Tongue (tissue), 1 donor: ENCODE measurements at regions not wholly inside any gene's neighbourhood (a gene's known extent, or its start where the extent isn't known, plus 50 kb on each side); places are given as distances from the start of the nearest gene placed in this dataset.

Experiments
- DNase-seq: peaks from one replicate; pipeline ENCODE4 v3.0.0-alpha.2; 2015

DNA sequence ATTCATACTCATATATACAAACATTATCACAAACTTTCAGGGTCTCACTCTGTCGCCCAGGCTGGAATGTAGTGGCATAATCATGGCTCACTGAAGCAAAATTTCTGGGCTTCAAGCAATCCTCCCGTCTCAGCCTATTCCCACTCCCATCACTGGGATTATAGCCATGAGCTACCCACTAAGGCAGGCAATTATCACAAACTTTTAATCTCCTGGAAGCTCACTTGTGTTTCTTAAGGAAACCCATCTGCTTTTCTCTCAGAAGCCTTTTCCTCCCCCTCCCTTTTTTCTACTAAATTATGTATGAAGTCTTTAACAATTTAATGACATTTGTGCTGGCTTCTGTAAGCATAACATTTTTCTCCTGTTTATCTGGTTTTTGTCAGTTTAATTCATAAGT lies 170.5 kb downstream of the AREG start:
- DNase-seq: no peak

DNA sequence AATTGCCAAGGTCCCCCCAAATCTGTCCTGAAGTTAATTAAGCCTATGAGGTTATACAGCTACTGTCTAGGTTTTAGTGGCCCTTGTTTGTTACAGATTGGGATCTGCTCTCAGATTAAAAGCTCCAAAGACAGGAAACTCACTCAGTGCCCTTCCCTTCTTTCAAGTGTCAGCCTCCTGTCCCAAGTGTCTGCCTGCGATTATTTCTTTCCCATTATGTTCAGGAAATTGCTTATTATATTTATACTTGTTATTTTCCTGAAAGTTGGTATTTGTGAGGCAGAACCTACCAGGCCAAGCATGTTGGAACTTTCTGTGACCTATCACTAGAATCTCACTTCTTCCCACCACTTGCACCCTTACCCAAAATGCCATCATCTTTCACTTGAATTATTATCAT lies 173.2 kb downstream of the AREG start:
- DNase-seq: no peak

DNA sequence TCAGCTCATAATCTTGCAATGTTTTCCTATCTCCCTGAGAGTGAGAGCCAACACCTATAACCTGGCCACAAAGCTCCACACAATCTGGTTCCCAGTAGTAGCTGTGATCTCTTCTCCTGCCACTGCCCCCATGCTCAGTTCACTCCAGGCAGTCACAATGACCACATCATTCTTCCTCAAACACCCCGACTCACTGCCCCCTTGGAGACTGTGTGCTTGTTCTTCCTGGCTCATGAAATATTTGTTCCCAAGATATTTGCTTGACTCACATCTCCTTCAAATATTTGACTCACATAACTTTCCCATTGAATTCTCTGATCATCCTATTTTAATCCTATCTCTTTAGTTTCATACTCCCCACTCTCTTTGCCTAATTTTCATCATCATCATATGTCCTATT lies 173.7 kb downstream of the AREG start:
- no peak for DNase-seq

DNA sequence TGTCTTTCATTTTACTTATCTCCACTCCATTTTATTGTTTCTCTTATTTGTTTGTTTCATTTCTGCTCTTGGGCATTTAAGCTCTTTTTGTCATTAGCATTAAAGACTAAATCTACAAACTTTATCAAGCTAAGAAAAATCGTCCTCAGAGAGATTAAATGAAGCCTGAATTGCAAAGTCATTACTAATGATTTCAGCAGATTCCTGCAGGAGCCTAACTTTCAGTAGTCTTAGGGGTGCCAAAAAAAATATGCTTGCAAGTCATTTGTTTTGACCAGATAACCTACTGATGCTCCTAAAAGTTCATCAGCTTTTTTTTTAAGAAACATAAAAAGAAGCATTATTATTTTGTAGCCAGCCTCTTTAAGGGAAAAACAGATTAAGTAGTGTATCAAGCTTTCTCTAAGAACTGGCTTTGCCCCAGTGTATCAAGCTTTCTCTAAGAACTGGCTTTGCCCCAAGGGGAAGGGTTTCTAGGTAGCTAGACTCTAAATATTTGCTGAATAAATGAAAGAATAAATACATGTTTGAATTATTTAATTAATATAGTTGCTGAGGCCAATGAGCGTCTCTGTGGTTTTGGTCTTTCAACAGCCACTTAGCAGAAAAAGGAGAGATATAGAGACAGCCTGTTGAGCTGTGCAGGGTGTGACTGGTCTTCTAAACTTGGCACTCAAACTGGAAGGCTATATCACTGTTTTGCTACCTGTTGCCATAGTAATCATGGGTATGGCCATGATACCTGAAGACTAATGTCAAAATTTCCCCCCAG lies 174.2 kb downstream of the BTC start:
- DNase-seq: peak; percentile 49

DNA sequence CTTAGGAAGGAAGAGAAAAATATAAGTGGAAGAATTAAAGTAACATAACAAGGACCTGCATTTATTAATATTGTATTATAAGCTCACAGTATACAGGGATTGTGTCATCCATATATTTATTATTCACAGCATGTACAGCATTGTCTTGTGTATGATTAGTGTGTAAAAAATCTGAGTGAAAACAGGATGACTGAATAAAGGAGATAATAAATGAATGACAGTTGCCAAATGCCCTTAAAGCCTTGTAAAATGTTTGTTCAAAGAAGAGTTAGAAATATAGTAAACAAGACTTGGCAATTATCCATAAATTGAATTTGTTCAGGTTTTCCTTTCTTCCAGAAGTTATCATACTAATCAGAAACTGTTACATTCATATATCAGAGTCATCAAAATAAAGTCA lies 172.7 kb downstream of the BTC start:
- DNase-seq: no peak

DNA sequence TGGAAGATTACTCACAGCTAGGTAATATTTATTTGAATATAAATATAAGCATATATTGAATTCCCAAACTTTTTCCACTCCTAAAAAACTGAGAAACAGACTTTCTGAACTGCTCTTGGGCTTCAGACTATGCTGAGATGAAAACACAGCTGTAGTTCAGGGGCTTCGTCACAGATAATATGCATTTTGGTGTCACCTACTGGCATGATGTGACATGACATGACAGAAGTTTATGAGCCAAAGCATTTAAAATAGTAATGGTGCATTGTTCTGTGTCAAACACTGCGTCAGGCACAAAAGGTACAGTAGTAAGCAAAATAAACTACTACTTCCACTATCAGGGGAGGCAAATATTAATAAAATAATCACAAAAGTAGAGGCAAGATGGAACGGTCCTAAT lies 171.3 kb downstream of the BTC start:
- DNase-seq: peak; percentile 47

DNA sequence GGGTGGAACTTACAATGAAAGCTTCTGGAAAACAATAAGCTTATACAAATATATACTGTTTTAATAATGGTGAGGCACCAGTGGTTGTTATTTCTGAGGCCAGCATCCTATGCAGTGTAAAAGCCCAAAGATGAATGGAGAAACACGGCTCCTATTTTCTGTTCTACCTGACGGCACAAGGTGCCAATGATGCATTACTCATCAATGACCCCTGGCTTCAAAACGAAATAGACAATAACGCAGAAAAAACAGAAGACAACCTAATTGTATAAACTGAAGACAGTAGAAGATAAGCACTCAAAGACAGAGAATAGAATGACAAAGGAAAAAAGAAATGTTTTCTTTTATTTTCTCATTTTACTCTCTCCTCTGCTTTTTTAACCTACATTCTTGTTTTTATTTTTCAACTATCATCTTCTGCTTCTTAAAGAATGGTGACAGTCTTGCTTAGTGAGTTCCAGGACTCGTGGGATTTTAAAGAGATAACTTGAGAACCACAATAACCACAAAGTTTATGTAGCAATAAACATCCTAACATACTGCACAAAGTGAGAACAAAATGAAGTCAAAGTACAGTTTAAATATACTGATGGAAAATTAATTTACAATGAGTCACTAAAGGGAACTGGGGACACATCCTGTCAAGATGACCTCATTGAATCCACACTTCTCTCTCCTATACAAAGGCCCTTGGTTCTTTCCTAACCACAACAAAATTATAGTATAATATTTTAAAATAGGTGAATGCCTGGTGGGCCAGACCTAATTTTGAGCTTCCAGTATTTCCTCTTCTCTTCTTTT lies 169.8 kb downstream of the BTC start:
- DNase-seq: no peak

DNA sequence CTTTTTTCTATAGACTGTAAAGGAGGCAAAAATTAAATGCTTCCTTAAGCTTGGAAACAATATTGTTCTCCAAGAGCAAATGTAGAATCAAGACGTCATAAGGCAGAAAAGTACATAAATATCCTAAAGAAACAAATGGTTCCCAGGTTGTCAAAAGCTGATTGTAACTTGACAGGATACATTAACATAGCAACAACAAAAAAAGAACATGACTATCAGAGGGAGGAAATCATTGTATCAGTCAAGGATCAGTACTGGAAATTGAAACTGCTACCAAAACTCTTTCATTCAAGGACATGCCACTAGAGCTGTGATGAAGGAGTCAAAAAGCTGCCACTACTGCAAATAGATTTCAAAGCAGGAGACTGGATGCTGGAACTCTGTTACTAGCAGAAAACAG lies 168.3 kb downstream of the BTC start:
- no peak for DNase-seq

DNA sequence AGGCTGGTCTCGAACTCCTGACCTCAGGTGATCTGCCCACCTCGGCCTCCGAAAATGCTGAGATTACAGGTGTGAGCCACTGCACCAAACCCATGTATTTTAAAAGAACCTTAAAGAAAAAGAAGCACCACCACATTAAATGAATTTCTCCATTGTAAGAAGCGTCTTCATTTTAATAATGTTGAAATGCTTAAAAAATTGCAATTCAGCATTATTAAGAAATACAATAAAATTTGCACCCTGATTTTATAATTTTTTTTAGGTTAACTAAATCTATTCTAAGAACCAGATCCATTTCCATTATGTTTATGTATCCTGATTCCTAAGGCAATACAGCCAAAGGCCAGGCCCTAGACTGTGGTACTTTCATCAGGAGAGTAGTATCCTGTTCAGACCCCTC lies 167.2 kb downstream of the BTC start:
- DNase-seq: no peak

DNA sequence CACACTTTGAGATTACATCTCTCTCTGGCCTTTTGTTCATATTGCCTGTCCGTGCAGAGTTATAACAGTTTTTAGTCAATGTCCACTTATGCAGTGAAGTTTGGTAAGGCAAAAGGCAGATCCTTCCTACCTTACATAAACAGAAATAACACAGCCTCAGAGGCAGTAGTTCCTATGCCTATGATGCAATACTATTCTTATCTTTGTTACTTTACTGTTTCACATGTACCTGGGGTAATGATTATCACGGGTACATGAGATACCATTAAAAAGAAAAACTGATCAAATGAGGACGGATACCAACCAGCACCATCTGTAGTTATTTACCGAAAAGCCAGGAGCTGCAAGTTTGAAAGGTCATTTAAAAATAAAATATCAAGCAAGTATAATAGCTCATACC lies 166.8 kb downstream of the BTC start:
- DNase-seq: no peak

DNA sequence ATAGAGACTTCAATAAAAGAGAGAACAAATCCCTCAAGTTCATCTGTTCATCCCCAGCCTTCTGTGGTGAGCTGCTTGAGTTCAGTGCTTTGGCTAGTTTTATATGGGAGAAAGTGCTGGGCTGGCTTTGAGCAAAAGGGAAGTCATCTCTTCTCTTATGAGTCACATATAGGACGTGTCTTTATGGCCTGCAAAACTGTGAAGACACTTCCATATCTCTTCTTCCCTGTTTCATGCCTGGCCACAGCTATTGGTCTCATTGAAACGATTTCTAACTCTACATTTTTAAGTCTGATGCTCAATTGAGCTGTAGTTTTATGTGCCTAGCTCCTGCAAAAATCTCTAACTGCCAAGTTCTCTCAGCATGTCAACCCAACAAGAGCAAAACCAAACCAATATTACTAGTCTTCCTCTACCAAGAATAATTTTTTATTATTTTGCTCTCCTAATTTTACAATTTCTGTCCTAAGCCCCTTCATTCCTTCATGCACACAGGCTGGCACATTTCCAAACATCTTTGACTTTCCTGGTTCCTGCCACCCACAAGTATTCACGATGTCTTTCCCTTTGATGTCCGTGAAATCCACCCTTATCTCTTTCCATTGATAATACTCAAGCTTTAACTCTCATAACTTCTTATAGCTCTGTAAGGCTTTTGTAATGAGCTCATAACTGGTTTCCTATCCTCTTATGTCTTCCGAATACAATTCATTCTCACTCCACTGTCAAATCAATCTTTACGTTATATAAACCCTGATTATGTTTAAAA lies 165.3 kb downstream of the BTC start:
- DNase-seq: no peak

DNA sequence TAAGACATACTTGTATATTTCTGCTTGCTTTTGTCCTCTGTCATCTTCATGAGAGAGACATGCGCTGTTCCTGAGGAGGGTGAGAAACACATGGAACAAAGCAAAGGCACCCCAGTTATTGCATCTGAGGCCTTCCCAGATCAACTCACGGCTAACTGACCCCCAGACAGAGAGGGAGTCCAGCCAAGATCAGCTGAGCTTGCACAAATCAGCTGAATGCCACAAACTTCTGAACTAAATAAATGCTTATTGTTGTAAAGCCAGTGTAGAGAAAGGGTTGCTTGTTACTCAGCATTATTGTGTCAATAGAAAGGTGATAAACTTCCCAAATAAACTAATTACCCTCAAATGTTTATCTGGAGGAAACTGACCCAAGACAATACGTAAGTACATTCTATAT lies 163.8 kb downstream of the BTC start:
- DNase-seq: no peak

DNA sequence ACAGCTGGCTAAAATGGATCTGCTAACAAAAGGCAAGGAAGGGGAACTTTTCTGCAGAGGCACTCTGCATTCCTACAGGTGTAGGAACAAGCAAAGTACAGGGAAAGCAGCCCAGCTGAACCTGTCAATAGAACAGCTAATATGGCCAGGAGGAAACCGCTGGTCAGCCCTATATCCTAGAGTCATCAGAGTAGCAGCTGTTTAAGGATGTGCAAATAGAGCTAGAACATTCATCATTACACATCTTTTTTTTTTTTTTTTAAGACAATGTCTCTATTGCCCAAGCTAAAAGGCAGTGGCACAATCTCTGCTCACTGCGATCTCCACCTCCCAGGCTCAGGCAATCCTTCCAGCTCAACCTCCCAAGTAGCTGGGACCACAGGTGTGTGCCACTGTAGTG lies 163.0 kb downstream of the BTC start:
- DNase-seq: no peak

DNA sequence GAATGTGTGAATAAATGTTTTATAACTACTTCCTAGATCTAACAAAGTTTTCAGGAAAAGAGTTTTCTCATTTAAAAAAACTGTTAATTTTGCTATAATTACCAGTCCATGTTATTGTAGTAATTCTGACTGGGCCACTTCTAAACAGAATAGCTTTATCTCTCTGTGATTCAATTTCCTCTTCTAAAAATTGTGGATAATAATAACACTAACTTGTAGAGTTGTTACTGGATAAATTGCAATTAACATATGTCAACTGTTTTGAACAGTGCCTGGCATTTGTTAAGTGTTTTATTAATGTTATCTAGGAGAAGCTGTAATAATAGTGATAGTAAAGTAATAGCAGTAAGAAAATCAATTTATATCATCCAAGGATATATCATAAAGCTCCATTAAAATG lies 162.3 kb downstream of the BTC start:
- no peak for DNase-seq

DNA sequence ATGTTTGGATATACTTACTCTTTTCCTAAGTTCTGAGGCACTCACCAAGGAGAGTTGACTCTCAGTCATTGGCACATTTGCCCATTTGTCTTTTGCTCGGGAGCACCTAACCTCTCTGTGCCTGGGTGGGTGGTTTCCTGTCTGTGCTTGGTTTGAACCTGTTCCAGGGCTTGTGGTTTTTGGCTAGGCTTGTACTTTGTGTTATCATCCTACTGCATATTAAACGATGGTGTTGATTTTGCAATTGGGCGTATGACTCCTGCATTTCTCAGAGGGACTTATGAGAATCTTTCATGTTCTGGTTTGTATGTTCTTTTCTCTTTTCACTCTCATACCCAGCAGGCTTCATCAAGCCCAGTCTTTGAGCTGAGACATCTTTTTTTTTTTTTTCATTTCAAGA lies 161.7 kb downstream of the BTC start:
- no peak for DNase-seq

DNA sequence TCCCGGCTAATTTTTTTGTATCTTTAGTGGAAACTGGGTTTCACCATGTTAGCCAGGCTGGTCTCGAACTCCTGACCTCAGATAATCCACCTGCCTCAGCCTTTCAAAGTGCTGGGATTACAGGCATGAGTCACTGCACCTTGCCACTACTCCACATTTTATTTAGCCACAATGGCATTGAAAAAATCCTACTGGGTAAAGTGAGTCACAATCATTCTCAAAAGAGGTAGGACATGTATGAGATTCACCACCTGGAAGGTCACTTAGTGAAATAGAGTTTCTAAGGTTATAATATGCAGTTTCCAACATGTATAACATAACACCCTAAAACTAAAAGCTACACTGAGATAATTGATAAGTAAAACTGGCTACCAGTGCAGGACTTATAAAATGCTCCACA lies 159.2 kb downstream of the BTC start:
- no peak for DNase-seq

DNA sequence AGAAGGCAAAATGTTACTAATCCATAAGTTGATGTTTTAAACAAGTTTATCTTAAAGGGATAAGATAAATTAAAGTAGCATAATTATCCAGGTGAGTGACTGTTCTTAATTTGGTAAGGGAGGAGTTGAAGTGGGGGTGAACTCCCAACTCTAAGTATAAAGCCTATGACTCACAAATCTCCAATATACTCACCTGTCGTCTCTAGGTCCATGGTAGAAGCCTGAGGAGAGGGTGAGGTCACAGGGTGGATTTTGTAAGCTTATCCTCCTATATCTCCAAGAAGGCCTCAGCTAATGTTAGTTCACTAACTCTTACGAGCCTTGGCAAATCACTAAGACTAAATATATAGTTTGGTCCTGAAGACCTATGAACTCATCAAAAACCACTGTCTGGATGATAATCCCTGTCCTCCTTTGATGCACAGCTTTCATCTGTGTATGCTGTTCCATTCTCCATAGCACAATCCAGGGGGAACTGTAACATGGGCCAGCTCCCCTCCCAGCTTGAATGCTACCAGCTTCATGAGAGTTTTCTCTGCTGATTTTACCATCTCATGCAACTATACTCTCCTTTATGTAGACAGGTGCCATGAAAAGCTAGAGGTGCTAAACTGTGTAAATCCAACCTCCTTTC lies 158.7 kb downstream of the BTC start:
- DNase-seq: no peak

DNA sequence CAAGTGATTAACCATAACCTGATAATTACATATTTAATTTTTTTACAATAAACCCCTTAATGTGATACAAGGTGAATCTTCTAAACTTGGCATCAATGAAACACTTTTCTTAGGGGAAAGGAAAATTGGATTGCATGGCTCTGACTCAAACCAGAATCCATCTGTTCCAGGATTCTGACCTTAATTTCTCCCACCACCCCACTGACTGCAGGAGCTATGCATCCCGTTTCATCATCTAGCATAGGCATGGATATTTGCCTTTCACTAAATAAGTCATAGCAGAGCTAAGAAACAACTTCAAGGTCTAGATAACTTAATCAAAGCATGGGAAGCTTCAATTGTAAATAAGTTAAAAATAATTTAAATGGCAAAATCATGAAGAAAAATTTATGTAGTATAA lies 156.3 kb downstream of the BTC start:
- no peak for DNase-seq

DNA sequence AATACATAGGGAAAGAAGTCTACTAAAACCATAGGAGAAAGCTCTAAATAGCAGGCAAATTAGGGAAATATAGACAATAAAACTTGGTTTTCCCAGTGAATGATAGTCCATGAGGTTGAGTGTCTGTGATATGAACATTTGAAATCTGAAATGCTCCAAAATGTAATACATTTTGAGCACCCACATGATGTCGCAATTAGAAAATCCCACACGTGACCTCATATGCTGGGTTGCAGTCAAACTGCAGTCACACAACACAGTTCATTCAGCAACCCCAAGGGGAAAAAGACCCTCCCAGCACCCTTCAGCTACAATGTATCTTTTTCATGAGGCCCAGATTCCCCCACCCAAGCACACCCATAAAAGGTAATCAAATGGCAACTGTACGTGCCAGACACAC lies 155.6 kb downstream of the BTC start:
- no peak for DNase-seq

DNA sequence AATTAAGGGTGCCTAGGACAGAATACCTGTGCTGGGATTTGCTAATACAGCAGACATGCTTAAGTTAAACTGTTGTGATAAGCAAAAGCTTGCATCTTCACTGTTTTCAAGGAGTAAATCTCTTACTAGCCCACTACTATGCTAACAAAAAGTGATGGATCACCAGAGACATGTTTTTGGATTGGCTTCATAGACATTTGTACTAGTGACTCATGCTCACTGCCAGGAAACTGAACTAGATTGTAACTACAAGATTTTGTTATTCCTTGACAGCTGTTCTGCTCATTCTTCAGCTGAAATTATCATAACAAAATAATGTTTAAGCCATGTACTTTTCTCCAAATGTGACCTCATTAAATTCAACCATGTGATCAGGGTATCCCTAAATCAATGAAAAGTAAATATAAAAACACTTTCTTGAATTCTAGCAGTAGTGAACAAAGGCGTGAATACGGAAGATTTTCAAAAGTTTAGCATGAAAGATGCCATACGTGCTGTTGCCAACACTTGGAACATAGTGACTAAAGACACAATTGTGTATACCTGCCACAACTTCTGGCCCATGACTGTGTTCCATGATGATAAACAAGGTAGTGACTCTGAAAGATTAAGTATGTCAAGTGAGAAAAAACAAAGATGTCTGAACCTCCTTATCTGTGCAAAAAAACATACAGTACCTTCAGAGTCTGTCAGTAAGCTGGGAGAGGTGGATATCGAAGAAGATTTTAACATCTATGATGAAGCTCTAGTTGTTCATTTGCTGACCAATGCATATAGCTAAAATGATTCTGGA lies 154.0 kb downstream of the BTC start:
- DNase-seq: peak; percentile 7

DNA sequence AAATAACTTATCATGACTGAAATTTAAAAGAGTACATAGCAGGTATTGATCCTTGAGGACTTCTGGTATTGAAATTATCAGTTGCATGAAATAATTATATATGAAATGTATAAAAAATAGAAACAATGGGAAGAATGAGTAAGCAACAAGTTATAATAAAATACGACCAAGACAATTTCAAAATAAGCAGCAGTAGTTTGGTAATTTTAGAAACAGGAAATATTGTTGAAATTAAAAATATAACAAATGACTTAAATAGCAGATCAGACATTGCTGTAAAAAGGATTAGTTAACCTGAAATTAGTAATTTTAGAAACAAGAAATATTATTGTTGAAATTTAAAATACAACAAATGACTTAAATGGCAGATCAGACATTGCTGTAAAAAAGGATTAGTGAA lies 152.3 kb downstream of the BTC start:
- no peak for DNase-seq

DNA sequence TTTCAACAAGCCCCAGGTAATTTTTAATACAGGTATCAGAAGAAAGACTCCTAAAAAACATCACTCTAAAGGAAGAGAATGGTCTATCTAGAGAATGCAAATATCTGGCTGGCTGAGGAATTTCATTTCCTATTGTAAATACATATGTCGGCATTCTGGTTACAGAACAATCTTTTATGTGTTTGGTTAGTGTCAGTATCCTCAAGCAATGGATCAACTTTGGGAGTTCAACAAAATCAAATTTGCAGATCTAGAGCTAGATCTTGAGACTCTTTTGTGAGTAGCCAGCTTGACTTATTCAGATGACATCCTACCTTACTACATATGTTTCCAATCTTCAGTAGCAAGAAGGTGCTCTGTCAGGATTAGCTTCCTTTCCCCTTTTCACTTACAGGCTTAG lies 145.1 kb downstream of the BTC start:
- no peak for DNase-seq
